ENCODE measurements at regions not wholly inside any gene's neighbourhood (a gene's known extent, or its start where the extent isn't known, plus 50 kb on each side); places are given as distances from the start of the nearest gene placed in this dataset.

GRCh38 chr1:47658161-47658920, 220.5 kb downstream of the FOXD2 start:
- TF ChIP-seq PRDM15 (CRISPR knock-in tag; IDR thresholded peaks at IDR 0.05), result no peak
- TF ChIP-seq SOX15 (CRISPR knock-in tag; IDR thresholded peaks at IDR 0.05), result no peak
- no peak for TF ChIP-seq IRF2 (CRISPR knock-in tag; IDR thresholded peaks at IDR 0.05; ENCODE audit: borderline replicate concordance, low read depth)
- TF ChIP-seq ZNF425 (CRISPR knock-in tag; conservative IDR thresholded peaks at IDR 0.05), result no peak
- no peak for TF ChIP-seq JAZF1 (CRISPR knock-in tag; IDR thresholded peaks at IDR 0.05)
- no peak for TF ChIP-seq FOXP4 (CRISPR knock-in tag; IDR thresholded peaks at IDR 0.05)
- TF ChIP-seq MXD4 (CRISPR knock-in tag; IDR thresholded peaks at IDR 0.05; ENCODE audit: borderline replicate concordance), result no peak
- TF ChIP-seq TEAD1 (CRISPR knock-in tag; IDR thresholded peaks at IDR 0.05), result no peak
- no peak for TF ChIP-seq FOXJ3 (CRISPR knock-in tag; IDR thresholded peaks at IDR 0.05; ENCODE audit: borderline replicate concordance)
- TF ChIP-seq ZSCAN18 (CRISPR knock-in tag; IDR thresholded peaks at IDR 0.05), result no peak
- H3K27me3 Mint-ChIP-seq (ENCODE audit: low read depth), result peaks cover 56% of the 10 kb centered on the region
- H3K27ac Mint-ChIP-seq, result no peak overlapping the region
- no peak overlapping the region for H3K4me3 Mint-ChIP-seq
- H3K36me3 Mint-ChIP-seq, result no peaks in the 10 kb centered on the region
- peaks cover 5% of the 10 kb centered on the region; the same call in 1 of the 2 replicates for H3K4me1 Mint-ChIP-seq
- CTCF ChIA-PET, result interaction anchor here (1.4 kb wide), 1 partner anchor 68 kb away, joined by 5 read pairs; no protein-coding TSS in a partner anchor
- POLR2A ChIA-PET, result no interaction called here
- H3K9me3 Mint-ChIP-seq, result no peaks in the 10 kb centered on the region
- DNase-seq (ENCODE audit: low spot score) (no peak), ATAC-seq (no peak)

- Mint-ChIP-seq H3K9me3 (no peaks in the 10 kb centered on the region), H3K4me1 (peaks cover 5% of the 10 kb centered on the region; the same call in 1 of the 2 replicates), H3K27ac (no peak overlapping the region), H3K27me3 (ENCODE audit: low read depth) (peaks cover 63% of the 10 kb centered on the region), H3K36me3 (no peaks in the 10 kb centered on the region), H3K4me3 (no peak overlapping the region)
- DNase-seq (ENCODE audit: low spot score), result no peak
- ChIA-PET CTCF (interaction anchor here (1.4 kb wide), 1 partner anchor 67 kb away, joined by 5 read pairs; no protein-coding TSS in a partner anchor), POLR2A (no interaction called here)
- no peak for ATAC-seq
- no peak for TF ChIP-seq MAX (CRISPR knock-in tag; IDR thresholded peaks at IDR 0.05)
- TF ChIP-seq CREB1 (CRISPR knock-in tag; IDR thresholded peaks at IDR 0.05), result no peak
- TF ChIP-seq ARID4B (CRISPR knock-in tag; IDR thresholded peaks at IDR 0.05; ENCODE audit: borderline replicate concordance), result no peak
- no peak for TF ChIP-seq SP1 (CRISPR knock-in tag; conservative IDR thresholded peaks at IDR 0.05)
- TF ChIP-seq ZNF317 (CRISPR knock-in tag; IDR thresholded peaks at IDR 0.05; ENCODE audit: borderline replicate concordance, low read depth), result no peak
- no peak for TF ChIP-seq GABPB1 (CRISPR knock-in tag; IDR thresholded peaks at IDR 0.05)
Measured at GRCh38 chr1:47659146-47659545, 221.3 kb downstream of the FOXD2 start.

Data from WTC11 (cell line).